ENCODE measurements at regions not wholly inside any gene's neighbourhood (a gene's known extent, or its start where the extent isn't known, plus 50 kb on each side); places are given as distances from the start of the nearest gene placed in this dataset.
"Not testable (repeated sequence)": the region's sequence is repeated elsewhere in the genome, so short reads cannot be mapped to it uniquely, and the experiment has no call there.

- no peaks in the 10 kb centered on the region for H3K27me3 Mint-ChIP-seq (ENCODE audit: low read depth)
- H3K36me3 Mint-ChIP-seq (ENCODE audit: low read depth): no peaks in the 10 kb centered on the region
- CTCF ChIA-PET: no interaction called here
- intact Hi-C loops (cut with micrococcal nuclease): no loop called here
- DNase-seq: no peak
- no peaks in the 10 kb centered on the region for H3K9me3 Mint-ChIP-seq
- H3K27ac Mint-ChIP-seq: no peak overlapping the region
- H3K4me1 Mint-ChIP-seq (ENCODE audit: low read depth): peaks cover 4% of the 10 kb centered on the region
- H3K4me3 Mint-ChIP-seq: no peak overlapping the region
Measured at GRCh38 chr20:53778736-53779135, 185.1 kb upstream of the ZNF217 start.

DNA sequence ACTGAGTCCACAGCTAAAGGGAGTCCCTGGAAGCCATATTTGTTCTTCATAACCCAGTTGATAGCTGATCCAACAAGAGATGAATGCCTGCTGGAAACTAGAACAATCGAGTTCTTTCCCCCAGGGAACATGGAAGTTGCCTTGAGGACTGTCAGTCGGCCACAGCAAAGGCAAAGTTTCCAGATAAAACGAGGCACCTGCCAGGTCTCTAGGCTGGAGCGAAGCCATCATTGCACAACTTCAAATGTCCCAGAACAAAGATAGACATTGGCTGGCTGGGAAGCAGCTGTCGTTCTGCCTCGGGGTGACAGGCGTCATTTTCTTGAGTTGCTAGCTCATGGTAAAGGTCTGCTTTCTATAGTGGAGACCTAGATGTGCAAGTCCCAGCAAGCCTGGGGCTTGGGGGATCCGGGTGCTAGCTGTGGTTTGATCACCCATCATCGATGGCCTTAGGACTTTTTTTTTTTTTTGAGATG lies 184.4 kb upstream of the ZNF217 start:
- Mint-ChIP-seq H3K4me3 (no peak overlapping the region), H3K27me3 (ENCODE audit: low read depth) (no peaks in the 10 kb centered on the region), H3K27ac (no peak overlapping the region), H3K4me1 (ENCODE audit: low read depth) (peaks cover 9% of the 10 kb centered on the region), H3K36me3 (ENCODE audit: low read depth) (no peaks in the 10 kb centered on the region), H3K9me3 (no peaks in the 10 kb centered on the region)
- intact Hi-C loops (cut with micrococcal nuclease): no loop called here
- no peak for DNase-seq
- CTCF ChIA-PET: no interaction called here

DNA sequence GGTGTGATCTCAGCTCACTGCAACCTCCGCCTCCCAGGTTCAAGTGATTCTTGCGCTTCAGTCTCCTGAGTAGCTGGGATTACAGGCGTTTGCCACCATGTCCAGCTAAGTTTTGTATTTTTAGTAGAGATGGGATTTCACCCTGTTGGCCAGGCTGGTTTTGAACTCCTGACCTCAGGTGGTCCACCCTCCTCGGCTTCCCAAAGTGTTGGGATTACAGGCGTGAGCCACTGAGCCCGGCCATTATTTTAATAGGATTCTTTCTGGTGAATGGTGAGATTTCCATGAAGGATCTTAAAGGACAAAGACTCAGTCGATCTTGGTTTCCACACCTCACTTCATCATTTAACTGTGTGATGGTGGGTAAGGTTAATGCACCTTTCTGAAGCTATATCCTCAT lies 183.8 kb upstream of the ZNF217 start:
- intact Hi-C loops (cut with micrococcal nuclease); CTCF ChIA-PET: not testable (repeated sequence)
- H3K4me1 Mint-ChIP-seq (ENCODE audit: low read depth): peaks cover 12% of the 10 kb centered on the region

DNA sequence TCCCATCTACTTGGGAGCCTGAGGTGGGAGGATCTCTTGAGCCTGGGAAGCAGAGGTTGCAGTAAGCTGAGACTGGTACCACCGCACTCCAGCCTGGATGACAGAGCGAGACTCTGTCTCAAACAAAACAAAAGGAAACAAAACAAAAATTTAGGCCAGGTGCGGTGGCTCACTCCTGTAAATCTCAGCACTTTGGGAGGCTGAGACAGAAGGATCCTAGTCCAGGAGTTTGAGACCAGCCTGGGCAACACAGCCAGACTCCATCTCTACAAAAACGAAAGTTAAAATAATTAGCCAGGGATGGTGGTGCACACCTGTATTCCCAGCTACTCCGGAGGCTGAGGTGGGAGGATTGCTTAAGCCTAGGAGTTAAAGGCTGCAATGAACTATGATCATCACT lies 183.2 kb upstream of the ZNF217 start:
- Mint-ChIP-seq H3K27me3 (ENCODE audit: low read depth) (no peaks in the 10 kb centered on the region), H3K4me3 (no peak overlapping the region), H3K27ac (no peak overlapping the region), H3K9me3 (no peaks in the 10 kb centered on the region), H3K36me3 (ENCODE audit: low read depth) (no peaks in the 10 kb centered on the region), H3K4me1 (ENCODE audit: low read depth) (peaks cover 12% of the 10 kb centered on the region)
- intact Hi-C loops (cut with micrococcal nuclease): no loop called here
- DNase-seq: no peak
- CTCF ChIA-PET: interaction anchor here (0.6 kb wide), 1 partner anchor 69 kb away, joined by 4 read pairs; no protein-coding TSS in a partner anchor

More for the DNA sequence above, 183.8 kb upstream of the ZNF217 start:
- not testable (repeated sequence) for H3K4me3 Mint-ChIP-seq; H3K27ac Mint-ChIP-seq; H3K9me3 Mint-ChIP-seq; DNase-seq; H3K36me3 Mint-ChIP-seq (ENCODE audit: low read depth); H3K27me3 Mint-ChIP-seq (ENCODE audit: low read depth)

- Mint-ChIP-seq H3K9me3 (no peaks in the 10 kb centered on the region), H3K27ac (no peak overlapping the region), H3K4me1 (ENCODE audit: low read depth) (peaks cover 12% of the 10 kb centered on the region), H3K36me3 (ENCODE audit: low read depth) (no peaks in the 10 kb centered on the region), H3K4me3 (no peak overlapping the region), H3K27me3 (ENCODE audit: low read depth) (no peaks in the 10 kb centered on the region)
- no peak for DNase-seq
- CTCF ChIA-PET: no interaction called here
- intact Hi-C loops (cut with micrococcal nuclease): no loop called here
Measured at GRCh38 chr20:53774461-53775203, 181.0 kb upstream of the ZNF217 start.

- no peaks in the 10 kb centered on the region for H3K9me3 Mint-ChIP-seq
- CTCF ChIA-PET: interaction anchor here (0.6 kb wide), 1 partner anchor 37 kb away, joined by 4 read pairs; no protein-coding TSS in a partner anchor
- H3K4me3 Mint-ChIP-seq: no peak overlapping the region
- H3K27ac Mint-ChIP-seq: no peak overlapping the region
- H3K36me3 Mint-ChIP-seq (ENCODE audit: low read depth): no peaks in the 10 kb centered on the region
- peaks cover 12% of the 10 kb centered on the region for H3K4me1 Mint-ChIP-seq (ENCODE audit: low read depth)
- H3K27me3 Mint-ChIP-seq (ENCODE audit: low read depth): no peaks in the 10 kb centered on the region
- DNase-seq: no peak
- intact Hi-C loops (cut with micrococcal nuclease): no loop called here
Measured at GRCh38 chr20:53773792-53774401, 180.3 kb upstream of the ZNF217 start.

DNA sequence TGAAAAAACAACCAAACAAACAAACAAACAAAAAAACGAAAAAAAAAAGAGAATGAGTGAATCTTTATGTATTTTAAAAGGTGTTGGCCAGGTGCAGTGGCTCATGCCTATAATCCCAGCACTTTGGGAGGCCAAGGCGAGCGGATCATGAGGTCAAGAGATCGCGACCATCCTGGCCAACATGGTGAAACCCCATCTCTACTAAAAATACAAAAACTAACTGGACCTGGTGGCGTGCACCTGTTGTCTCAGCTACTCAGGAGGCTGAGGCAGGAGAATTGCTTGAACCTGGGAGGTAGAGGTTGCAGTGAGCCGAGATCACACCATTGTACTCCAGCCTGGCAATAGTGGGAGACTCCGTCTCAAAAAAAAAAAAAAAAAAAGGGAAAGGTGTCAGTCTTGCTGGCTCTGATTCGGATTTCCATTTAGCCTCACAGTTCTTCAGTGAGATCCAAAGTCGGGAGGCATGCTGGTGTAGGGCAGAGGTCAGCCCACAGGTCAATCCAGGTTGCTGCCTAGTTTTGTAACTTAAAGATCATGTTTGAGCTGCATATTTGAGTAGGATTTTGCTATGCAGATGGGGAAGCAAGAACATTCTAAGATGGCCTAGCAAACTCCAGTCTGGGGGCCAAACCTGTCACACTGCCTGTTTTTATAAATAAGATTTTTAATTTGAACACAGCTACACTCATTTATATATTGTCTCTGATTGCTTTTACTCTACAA lies 179.6 kb upstream of the ZNF217 start:
- H3K9me3 Mint-ChIP-seq; H3K27me3 Mint-ChIP-seq (ENCODE audit: low read depth); H3K4me3 Mint-ChIP-seq; DNase-seq; intact Hi-C loops (cut with micrococcal nuclease); H3K36me3 Mint-ChIP-seq (ENCODE audit: low read depth); H3K27ac Mint-ChIP-seq: not testable (repeated sequence)
- H3K4me1 Mint-ChIP-seq (ENCODE audit: low read depth): peaks cover 15% of the 10 kb centered on the region
- CTCF ChIA-PET: interaction anchor here (0.6 kb wide), 1 partner anchor 37 kb away, joined by 4 read pairs; no protein-coding TSS in a partner anchor

GRCh38 chr20:53769041-53769440 lies 175.4 kb upstream of the ZNF217 start:
- DNase-seq: no peak
- intact Hi-C loops (cut with micrococcal nuclease): no loop called here
- peaks cover 21% of the 10 kb centered on the region for H3K4me1 Mint-ChIP-seq (ENCODE audit: low read depth)
- no peak overlapping the region for H3K27ac Mint-ChIP-seq
- no peaks in the 10 kb centered on the region for H3K27me3 Mint-ChIP-seq (ENCODE audit: low read depth)
- H3K4me3 Mint-ChIP-seq: no peak overlapping the region
- CTCF ChIA-PET: interaction anchor here (0.7 to 1.0 kb wide), 2 partner anchors 20 to 40 kb away, joined by 3 read pairs; no protein-coding TSS in a partner anchor
- no peaks in the 10 kb centered on the region for H3K36me3 Mint-ChIP-seq (ENCODE audit: low read depth)
- H3K9me3 Mint-ChIP-seq: no peaks in the 10 kb centered on the region

DNA sequence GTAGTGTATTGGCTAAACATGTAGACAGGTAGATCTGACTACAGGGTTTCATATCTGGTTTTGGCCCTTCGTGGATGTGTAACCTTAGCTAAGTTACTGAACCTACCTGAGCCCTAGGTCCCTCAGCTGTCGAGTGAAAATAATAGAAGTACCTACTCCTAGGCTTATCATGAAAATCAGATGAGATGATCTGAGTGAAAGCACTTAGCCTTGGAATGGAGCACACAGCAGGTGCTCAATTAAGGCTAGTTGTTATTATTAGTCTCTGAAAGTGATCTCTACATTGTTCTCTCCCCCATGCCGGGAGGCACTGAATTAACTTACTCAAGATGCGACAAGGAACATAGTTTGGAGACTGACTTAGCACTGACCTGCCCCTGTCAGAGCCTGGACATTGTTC lies 174.7 kb upstream of the ZNF217 start:
- CTCF ChIA-PET: no interaction called here
- Mint-ChIP-seq H3K4me1 (ENCODE audit: low read depth) (peaks cover 16% of the 10 kb centered on the region), H3K36me3 (ENCODE audit: low read depth) (no peaks in the 10 kb centered on the region), H3K27me3 (ENCODE audit: low read depth) (no peaks in the 10 kb centered on the region), H3K9me3 (no peaks in the 10 kb centered on the region), H3K4me3 (no peak overlapping the region), H3K27ac (no peak overlapping the region)
- no peak for DNase-seq
- intact Hi-C loops (cut with micrococcal nuclease): no loop called here

- Mint-ChIP-seq H3K27me3 (ENCODE audit: low read depth) (no peaks in the 10 kb centered on the region), H3K4me3 (no peak overlapping the region), H3K27ac (no peak overlapping the region), H3K4me1 (ENCODE audit: low read depth) (peaks cover 10% of the 10 kb centered on the region), H3K36me3 (ENCODE audit: low read depth) (no peaks in the 10 kb centered on the region), H3K9me3 (no peaks in the 10 kb centered on the region)
- CTCF ChIA-PET: no interaction called here
- intact Hi-C loops (cut with micrococcal nuclease): no loop called here
- no peak for DNase-seq
Measured at GRCh38 chr20:53767206-53767930, 173.7 kb upstream of the ZNF217 start.

GRCh38 chr20:53764415-53764800 lies 170.8 kb upstream of the ZNF217 start:
- Mint-ChIP-seq H3K27me3 (ENCODE audit: low read depth) (no peaks in the 10 kb centered on the region), H3K9me3 (no peaks in the 10 kb centered on the region), H3K4me1 (ENCODE audit: low read depth) (peaks cover 10% of the 10 kb centered on the region), H3K4me3 (no peak overlapping the region), H3K36me3 (ENCODE audit: low read depth) (no peaks in the 10 kb centered on the region), H3K27ac (no peak overlapping the region)
- CTCF ChIA-PET: interaction anchor here (0.6 to 1.6 kb wide), 2 partner anchors 8 to 56 kb away, joined by 3 to 8 read pairs; no protein-coding TSS in a partner anchor
- intact Hi-C loops (cut with micrococcal nuclease): no loop called here
- DNase-seq: no peak
